ENCODE measurements at regions not wholly inside any gene's neighbourhood (a gene's known extent, or its start where the extent isn't known, plus 50 kb on each side); places are given as distances from the start of the nearest gene placed in this dataset.

GRCh38 chr11:92510591-92510990 lies 286.0 kb downstream of the FAT3 start:
- no peak for TF ChIP-seq CTCF (IDR thresholded peaks at IDR 0.05)
- TF ChIP-seq POLR2A (IDR thresholded peaks at IDR 0.05): no peak

All from heart left ventricle (tissue), 13 donors.